ENCODE measurements at regions not wholly inside any gene's neighbourhood (a gene's known extent, or its start where the extent isn't known, plus 50 kb on each side); places are given as distances from the start of the nearest gene placed in this dataset.
"Not testable (repeated sequence)": the region's sequence is repeated elsewhere in the genome, so short reads cannot be mapped to it uniquely, and the experiment has no call there.

DNA sequence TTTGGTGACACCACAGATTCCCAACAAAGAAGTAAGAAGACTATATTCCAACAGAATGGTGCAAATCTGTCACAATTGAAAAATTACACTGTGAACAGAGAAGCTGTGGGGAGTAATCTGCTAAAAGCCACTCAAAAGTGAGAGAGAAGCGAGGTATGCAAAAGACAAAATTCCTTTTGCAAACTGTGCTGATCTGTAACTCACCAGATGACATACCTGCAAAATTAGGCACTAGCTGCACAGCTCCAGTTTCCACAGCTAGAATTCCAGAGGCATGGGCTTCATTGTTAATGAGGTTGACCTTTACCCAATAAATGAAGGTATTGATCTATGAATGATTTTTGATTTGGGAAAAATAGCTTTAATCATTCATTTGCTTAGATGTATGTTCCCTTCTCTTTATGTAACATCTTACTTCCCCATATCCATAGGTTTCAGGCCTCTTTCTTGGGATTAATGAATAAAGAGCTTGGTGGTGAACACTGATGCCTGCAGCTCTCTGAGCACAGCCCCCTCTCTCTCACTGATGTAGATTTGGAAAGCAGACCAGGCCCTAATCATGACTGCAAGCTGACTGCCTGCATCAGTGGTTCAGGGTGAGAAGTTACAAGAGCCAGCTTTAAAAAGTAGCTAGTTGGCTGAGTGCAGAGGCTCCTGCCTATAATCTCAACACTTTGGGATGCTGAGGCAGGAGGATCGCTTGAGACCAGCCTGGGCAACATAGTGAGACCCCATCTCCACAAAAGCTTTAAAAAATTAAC is 85.2 kb downstream of the LACC1 start:
- TF ChIP-seq, protein P1, sequence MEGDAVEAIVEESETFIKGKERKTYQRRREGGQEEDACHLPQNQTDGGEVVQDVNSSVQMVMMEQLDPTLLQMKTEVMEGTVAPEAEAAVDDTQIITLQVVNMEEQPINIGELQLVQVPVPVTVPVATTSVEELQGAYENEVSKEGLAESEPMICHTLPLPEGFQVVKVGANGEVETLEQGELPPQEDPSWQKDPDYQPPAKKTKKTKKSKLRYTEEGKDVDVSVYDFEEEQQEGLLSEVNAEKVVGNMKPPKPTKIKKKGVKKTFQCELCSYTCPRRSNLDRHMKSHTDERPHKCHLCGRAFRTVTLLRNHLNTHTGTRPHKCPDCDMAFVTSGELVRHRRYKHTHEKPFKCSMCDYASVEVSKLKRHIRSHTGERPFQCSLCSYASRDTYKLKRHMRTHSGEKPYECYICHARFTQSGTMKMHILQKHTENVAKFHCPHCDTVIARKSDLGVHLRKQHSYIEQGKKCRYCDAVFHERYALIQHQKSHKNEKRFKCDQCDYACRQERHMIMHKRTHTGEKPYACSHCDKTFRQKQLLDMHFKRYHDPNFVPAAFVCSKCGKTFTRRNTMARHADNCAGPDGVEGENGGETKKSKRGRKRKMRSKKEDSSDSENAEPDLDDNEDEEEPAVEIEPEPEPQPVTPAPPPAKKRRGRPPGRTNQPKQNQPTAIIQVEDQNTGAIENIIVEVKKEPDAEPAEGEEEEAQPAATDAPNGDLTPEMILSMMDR (IDR thresholded peaks at IDR 0.05; ENCODE audit: borderline replicate concordance, insufficient read depth, low read depth, low read length), result no peak
- H3K4me3 ChIP-seq (ENCODE audit: low read depth, low read length), result no peak overlapping the region

DNA sequence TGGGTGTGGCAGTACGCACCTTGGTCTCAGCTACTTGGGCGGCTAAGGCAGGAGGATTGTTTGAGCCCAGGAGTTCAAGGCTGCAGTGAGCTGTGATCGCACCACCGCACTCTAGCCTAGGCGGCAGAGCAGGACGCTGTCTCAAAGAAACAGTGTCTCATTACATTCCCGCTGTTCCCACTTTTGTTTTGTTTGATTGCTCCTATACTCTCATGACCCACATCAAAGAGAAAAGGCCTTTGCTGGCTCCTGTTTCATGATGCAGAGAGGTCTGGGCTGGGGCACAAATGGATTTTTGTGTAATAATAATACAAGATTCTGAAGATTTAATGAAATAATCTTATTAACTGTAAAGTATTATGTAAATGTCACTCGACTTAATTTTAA is 85.7 kb downstream of the LACC1 start:
- TF ChIP-seq, protein P1 (IDR thresholded peaks at IDR 0.05; ENCODE audit: borderline replicate concordance, insufficient read depth, low read depth, low read length), result no peak
- H3K4me3 ChIP-seq (ENCODE audit: low read depth, low read length), result no peak overlapping the region

DNA sequence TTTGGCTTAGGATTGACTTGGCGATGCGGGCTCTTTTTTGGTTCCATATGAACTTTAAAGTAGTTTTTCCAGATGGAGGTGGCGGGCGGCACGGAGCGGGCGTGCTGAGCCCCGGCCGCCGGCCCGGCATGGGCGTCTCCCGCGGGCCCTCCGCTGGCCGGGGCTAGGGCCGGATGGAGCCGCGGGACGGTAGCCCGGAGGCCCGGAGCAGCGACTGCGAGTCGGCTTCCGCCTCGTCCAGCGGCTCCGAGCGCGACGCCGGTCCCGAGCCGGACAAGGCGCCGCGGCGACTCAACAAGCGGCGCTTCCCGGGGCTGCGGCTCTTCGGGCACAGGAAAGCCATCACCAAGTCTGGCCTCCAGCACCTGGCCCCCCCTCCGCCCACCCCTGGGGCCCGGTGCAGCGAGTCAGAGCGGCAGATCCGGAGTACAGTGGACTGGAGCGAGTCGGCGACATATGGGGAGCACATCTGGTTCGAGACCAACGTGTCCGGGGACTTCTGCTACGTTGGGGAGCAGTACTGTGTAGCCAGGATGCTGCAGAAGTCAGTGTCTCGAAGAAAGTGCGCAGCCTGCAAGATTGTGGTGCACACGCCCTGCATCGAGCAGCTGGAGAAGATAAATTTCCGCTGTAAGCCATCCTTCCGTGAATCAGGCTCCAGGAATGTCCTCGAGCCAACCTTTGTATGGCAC is 88.7 kb downstream of the LACC1 start:
- H3K4me3 ChIP-seq (ENCODE audit: low read depth, low read length), result not testable (repeated sequence)

DNA sequence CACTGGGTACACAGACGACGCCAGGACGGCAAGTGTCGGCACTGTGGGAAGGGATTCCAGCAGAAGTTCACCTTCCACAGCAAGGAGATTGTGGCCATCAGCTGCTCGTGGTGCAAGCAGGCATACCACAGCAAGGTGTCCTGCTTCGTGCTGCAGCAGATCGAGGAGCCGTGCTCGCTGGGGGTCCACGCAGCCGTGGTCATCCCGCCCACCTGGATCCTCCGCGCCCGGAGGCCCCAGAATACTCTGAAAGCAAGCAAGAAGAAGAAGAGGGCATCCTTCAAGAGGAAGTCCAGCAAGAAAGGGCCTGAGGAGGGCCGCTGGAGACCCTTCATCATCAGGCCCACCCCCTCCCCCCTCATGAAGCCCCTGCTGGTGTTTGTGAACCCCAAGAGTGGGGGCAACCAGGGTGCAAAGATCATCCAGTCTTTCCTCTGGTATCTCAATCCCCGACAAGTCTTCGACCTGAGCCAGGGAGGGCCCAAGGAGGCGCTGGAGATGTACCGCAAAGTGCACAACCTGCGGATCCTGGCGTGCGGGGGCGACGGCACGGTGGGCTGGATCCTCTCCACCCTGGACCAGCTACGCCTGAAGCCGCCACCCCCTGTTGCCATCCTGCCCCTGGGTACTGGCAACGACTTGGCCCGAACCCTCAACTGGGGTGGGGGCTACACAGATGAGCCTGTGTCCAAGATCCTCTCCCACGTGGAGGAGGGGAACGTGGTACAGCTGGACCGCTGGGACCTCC is 89.4 kb downstream of the LACC1 start:
- not testable (repeated sequence) for H3K4me3 ChIP-seq (ENCODE audit: low read depth, low read length)

DNA sequence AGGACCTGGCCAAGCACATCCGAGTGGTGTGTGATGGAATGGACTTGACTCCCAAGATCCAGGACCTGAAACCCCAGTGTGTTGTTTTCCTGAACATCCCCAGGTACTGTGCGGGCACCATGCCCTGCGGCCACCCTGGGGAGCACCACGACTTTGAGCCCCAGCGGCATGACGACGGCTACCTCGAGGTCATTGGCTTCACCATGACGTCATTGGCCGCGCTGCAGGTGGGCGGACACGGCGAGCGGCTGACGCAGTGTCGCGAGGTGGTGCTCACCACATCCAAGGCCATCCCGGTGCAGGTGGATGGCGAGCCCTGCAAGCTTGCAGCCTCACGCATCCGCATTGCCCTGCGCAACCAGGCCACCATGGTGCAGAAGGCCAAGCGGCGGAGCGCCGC is 90.2 kb downstream of the LACC1 start:
- not testable (repeated sequence) for H3K4me3 ChIP-seq (ENCODE audit: low read depth, low read length)

DNA sequence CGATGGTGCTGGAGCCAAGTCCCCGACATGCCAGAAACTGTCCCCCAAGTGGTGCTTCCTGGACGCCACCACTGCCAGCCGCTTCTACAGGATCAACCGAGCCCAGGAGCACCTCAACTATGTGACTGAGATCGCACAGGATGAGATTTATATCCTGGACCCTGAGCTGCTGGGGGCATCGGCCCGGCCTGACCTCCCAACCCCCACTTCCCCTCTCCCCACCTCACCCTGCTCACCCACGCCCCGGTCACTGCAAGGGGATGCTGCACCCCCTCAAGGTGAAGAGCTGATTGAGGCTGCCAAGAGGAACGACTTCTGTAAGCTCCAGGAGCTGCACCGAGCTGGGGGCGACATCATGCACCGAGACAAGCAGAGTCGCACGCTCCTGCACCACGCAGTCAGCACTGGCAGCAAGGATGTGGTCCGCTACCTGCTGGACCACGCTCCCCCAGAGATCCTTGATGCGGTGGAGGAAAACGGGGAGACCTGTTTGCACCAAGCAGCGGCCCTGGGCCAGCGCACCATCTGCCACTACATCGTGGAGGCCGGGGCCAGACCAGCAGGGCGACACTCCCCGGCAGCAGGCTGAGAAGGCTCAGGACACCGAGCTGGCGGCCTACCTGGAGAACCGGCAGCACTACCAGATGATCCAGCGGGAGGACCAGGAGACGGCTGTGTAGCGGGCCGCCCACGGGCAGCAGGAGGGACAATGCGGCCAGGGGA is 91.0 kb downstream of the LACC1 start:
- not testable (repeated sequence) for H3K4me3 ChIP-seq (ENCODE audit: low read depth, low read length)

DNA sequence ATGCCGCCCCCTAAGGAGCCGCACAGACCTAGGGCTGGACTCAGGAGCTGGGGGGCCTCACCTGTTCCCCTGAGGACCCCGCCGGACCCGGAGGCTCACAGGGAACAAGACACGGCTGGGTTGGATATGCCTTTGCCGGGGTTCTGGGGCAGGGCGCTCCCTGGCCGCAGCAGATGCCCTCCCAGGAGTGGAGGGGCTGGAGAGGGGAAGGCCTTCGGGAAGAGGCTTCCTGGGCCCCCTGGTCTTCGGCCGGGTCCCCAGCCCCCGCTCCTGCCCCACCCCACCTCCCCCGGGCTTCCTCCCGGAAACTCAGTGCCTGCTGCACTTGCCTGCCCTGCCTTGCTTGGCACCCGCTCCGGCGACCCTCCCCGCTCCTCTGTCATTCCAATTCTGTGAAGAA is 91.6 kb downstream of the LACC1 start:
- H3K4me3 ChIP-seq (ENCODE audit: low read depth, low read length), result not testable (repeated sequence)

DNA sequence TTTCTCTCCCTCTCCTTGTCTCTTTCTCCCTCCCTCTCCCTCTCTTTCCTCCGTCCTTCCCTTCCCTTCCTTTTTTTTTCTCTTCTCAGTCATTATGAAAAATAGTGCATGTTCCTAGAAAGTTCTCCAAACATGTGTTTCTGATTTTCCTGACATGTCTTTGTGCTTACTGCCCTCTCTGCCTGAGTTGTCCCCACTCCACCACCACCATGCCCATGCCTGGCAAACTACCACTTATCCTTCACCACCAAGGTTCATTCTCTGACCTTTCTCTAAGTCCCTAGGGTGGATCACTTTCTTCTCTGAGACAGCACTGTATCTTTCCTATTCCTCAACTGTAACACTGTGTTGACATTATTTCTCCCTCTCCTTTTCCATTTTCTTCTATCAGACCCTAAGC is 98.2 kb downstream of the LACC1 start:
- TF ChIP-seq, protein P1 (IDR thresholded peaks at IDR 0.05; ENCODE audit: borderline replicate concordance, insufficient read depth, low read depth, low read length), result no peak
- no peak overlapping the region for H3K4me3 ChIP-seq (ENCODE audit: low read depth, low read length)

DNA sequence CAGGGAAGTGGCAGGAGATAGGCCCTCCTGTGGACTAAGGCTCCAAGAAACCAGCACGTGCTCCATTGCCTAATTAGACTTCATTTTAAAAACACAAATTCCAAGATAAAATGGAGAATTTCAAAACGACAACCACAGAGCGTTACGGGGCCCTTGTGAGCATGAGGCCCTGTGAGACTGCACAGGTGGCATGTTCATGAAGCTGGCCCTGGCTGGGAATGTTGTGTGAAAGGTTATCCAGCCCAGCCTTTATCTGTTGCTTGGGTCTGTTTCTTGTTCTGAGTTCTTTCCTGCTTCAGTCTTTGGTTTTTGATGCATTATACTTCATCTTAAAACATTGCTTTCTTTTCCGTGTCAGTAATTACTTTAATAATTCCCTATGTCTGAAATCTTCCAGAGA is 99.0 kb downstream of the LACC1 start:
- TF ChIP-seq, protein P1 (IDR thresholded peaks at IDR 0.05; ENCODE audit: borderline replicate concordance, insufficient read depth, low read depth, low read length), result no peak

More for the DNA sequence above, 99.0 kb downstream of the LACC1 start:
- no peak overlapping the region for H3K4me3 ChIP-seq (ENCODE audit: low read depth, low read length)
